H1 (cell line): ENCODE measurements at regions not wholly inside any gene's neighbourhood (a gene's known extent, or its start where the extent isn't known, plus 50 kb on each side); places are given as distances from the start of the nearest gene placed in this dataset.

ENCODE experiments used
- CTCF ChIA-PET: fragments of 300-600 bp; sonication (Branson Sonifier 250); formaldehyde crosslinking; loops from one replicate; lab custom pipeline; 2021; ENCODE audit not compliant: partially characterized antibody; lab: Charles Lee
- POLR2A ChIA-PET: fragments of 300-600 bp; sonication (Branson Sonifier 250); formaldehyde crosslinking; loops from one replicate; lab custom pipeline; 2021; ENCODE audit warnings: inconsistent platforms; ENCODE audit not compliant: partially characterized antibody; lab: Charles Lee
- DNase-seq, 2 experiments: peaks; one replicate each; pipeline versions ENCODE4 v3.0.0 to v3.0.0-alpha.2; 2010 to 2022; ENCODE audit warnings: low spot score in 2 of 2, low read depth in 1 of 2, mixed read lengths in 1 of 2
- FAIRE-seq: peaks from 2 replicates; lab custom pipeline; 2011; peaks lifted over from hg19 to GRCh38; lab: Jason Lieb, UNC
- H2AFZ ChIP-seq: 2 replicates; pipeline ENCODE4 v1.8.1; 2012; ENCODE audit warnings: low read length, inconsistent platforms
- H2AK5ac ChIP-seq: 2 replicates; pipeline ENCODE4 v1.6.1; 2013; ENCODE audit warnings: low read depth, low read length
- H2BK120ac ChIP-seq: replicated peaks from 2 replicates; pipeline ENCODE3; 2013; ENCODE audit warnings: low read depth, low read length, inconsistent platforms
- H2BK12ac ChIP-seq: 2 replicates; pipeline ENCODE4 v1.6.1; 2013; ENCODE audit warnings: low read depth, low read length
- H2BK15ac ChIP-seq: 2 replicates; pipeline ENCODE4 v1.6.1; 2013; ENCODE audit warnings: low read length
- H2BK20ac ChIP-seq: 2 replicates; pipeline ENCODE4 v1.6.1; 2013; ENCODE audit warnings: low read length
- H2BK5ac ChIP-seq: 2 replicates; pipeline ENCODE4 v1.6.1; 2013; ENCODE audit warnings: low read depth, low read length
- H3K14ac ChIP-seq: 2 replicates; pipeline ENCODE4 v1.6.1; 2013; ENCODE audit warnings: inconsistent platforms; ENCODE audit not compliant: insufficient read length
- H3K18ac ChIP-seq: 2 replicates; pipeline ENCODE4 v1.6.1; 2013; ENCODE audit warnings: low read length; ENCODE audit errors: extremely low read depth
- H3K23ac ChIP-seq: 2 replicates; pipeline ENCODE4 v1.6.1; 2013; ENCODE audit warnings: inconsistent platforms; ENCODE audit not compliant: insufficient read length
- H3K23me2 ChIP-seq: 2 replicates; pipeline ENCODE4 v1.6.1; 2013; ENCODE audit warnings: low read depth, low read length
- H3K27ac ChIP-seq: 2 replicates; pipeline ENCODE4 v1.6.1; 2011; ENCODE audit warnings: low read depth, low read length, inconsistent platforms
- H3K27me3 ChIP-seq, 4 experiments: replicated peaks in 1 of 4; 1 replicate in 1 of 4; 2 replicates in 3 of 4; pipeline versions ENCODE4 v1.6.1 to v1.8.1; 2011 to 2013; ENCODE audit warnings: low read length in 3 of 4, mild to moderate bottlenecking in 3 of 4, inconsistent platforms in 2 of 4, mixed read lengths in 2 of 4, moderate library complexity in 1 of 4; ENCODE audit not compliant: control insufficient read depth in 3 of 4, insufficient read depth in 3 of 4; ENCODE audit errors: extremely low read depth in 1 of 4
- H3K36me3 ChIP-seq, 4 experiments: 2 replicates each; pipeline versions ENCODE4 v1.6.1 to v1.8.1; 2011 to 2013; ENCODE audit warnings: mild to moderate bottlenecking in 4 of 4, low read length in 3 of 4, moderate library complexity in 2 of 4, control low read depth in 1 of 4, inconsistent platforms in 1 of 4; ENCODE audit not compliant: insufficient read depth in 4 of 4, control insufficient read depth in 2 of 4
- H3K4ac ChIP-seq: replicated peaks from 2 replicates; pipeline ENCODE3; 2013; ENCODE audit warnings: low read length, low read depth, mixed read lengths, inconsistent platforms; ENCODE audit not compliant: insufficient read length
- H3K4me1 ChIP-seq, 4 experiments: replicated peaks in 1 of 4; 1 replicate in 1 of 4; 2 replicates in 3 of 4; pipeline versions ENCODE4 v1.6.1 to v1.8.1; 2011 to 2013; ENCODE audit warnings: low read length in 3 of 4, inconsistent platforms in 2 of 4, mixed read lengths in 1 of 4; ENCODE audit not compliant: insufficient read depth in 4 of 4, control insufficient read depth in 3 of 4
- H3K4me2 ChIP-seq, 2 experiments: 2 replicates each; pipeline versions ENCODE4 v1.6.1 to v1.8.1; 2011 to 2013; ENCODE audit warnings: low read depth in 2 of 2, low read length in 2 of 2, control low read depth in 1 of 2, inconsistent platforms in 1 of 2, mild to moderate bottlenecking in 1 of 2; ENCODE audit not compliant: insufficient read depth in 1 of 2
- H3K4me3 ChIP-seq, 4 experiments: fragments of 200-600, 300-600 bp in 1 of 4; sonication (generic), shearing (Covaris generic), sonication (Bioruptor Twin) in 1 of 4; 2 replicates each; pipeline versions ENCODE4 v1.5.1 to v1.8.1; 2011 to 2016; ENCODE audit warnings: low read length in 4 of 4, low read depth in 3 of 4, control low read depth in 2 of 4, inconsistent platforms in 2 of 4, mild to moderate bottlenecking in 2 of 4, mixed read lengths in 1 of 4, moderate library complexity in 1 of 4; ENCODE audit not compliant: insufficient read depth in 2 of 4; ENCODE audit errors: extremely low read depth in 1 of 4
- H3K56ac ChIP-seq: replicated peaks from 2 replicates; pipeline ENCODE3; 2013; ENCODE audit warnings: low read depth, mild to moderate bottlenecking, mixed read lengths, low read length, inconsistent platforms; ENCODE audit not compliant: insufficient read length
- H3K79me1 ChIP-seq: 2 replicates; pipeline ENCODE4 v1.6.1; 2013; ENCODE audit warnings: low read depth, low read length, control low read depth
- H3K79me2 ChIP-seq, 2 experiments: 2 replicates each; pipeline versions ENCODE4 v1.6.1 to v1.8.1; 2012 to 2013; ENCODE audit warnings: low read length in 2 of 2, mild to moderate bottlenecking in 2 of 2, inconsistent platforms in 1 of 2; ENCODE audit not compliant: insufficient read depth in 2 of 2, control insufficient read depth in 1 of 2
- H3K9ac ChIP-seq, 4 experiments: replicated peaks in 1 of 4; 1 replicate in 1 of 4; 2 replicates in 3 of 4; pipeline versions ENCODE4 v1.6.1 to v1.8.1; 2011 to 2013; ENCODE audit warnings: low read depth in 3 of 4, low read length in 3 of 4, control low read depth in 2 of 4, mild to moderate bottlenecking in 2 of 4, moderate library complexity in 2 of 4, inconsistent platforms in 1 of 4; ENCODE audit errors: extremely low read depth in 1 of 4
- H3K9me3 ChIP-seq, 2 experiments: 2 replicates each; pipeline versions ENCODE4 v1.6.1 to v1.8.1; 2012 to 2013; ENCODE audit warnings: mild to moderate bottlenecking in 2 of 2, moderate library complexity in 2 of 2, control low read depth in 1 of 2, inconsistent platforms in 1 of 2, low read depth in 1 of 2, low read length in 1 of 2, mixed read lengths in 1 of 2; ENCODE audit not compliant: insufficient read depth in 2 of 2
- H4K20me1 ChIP-seq, 2 experiments: replicated peaks in 1 of 2; 2 replicates each; pipeline versions ENCODE3 to v1.8.1; 2011 to 2013; ENCODE audit warnings: inconsistent platforms in 2 of 2, low read length in 2 of 2, mild to moderate bottlenecking in 1 of 2; ENCODE audit not compliant: insufficient read depth in 2 of 2, control insufficient read depth in 1 of 2
- H4K5ac ChIP-seq: 2 replicates; pipeline ENCODE4 v1.6.1; 2013; ENCODE audit warnings: low read length, low read depth, mixed read lengths, inconsistent platforms; ENCODE audit not compliant: insufficient read length
- H4K8ac ChIP-seq: 2 replicates; pipeline ENCODE4 v1.8.0; 2013; ENCODE audit warnings: mild to moderate bottlenecking, moderate library complexity, low read length, inconsistent platforms; ENCODE audit not compliant: insufficient read depth; ENCODE audit errors: extremely low read depth
- H4K91ac ChIP-seq: replicated peaks from 2 replicates; pipeline ENCODE3; 2013; ENCODE audit warnings: low read length, mixed read lengths, inconsistent platforms; ENCODE audit not compliant: insufficient read length
- HDAC2 ChIP-seq, 2 experiments: fragments of 300-600 bp in 1 of 2; sonication (generic) in 1 of 2; IDR thresholded peaks; 2 replicates each; pipeline ENCODE4 v1.6.1; 2011 to 2012; ENCODE audit warnings: low read depth in 2 of 2, low read length in 2 of 2, mild to moderate bottlenecking in 2 of 2, moderate library complexity in 2 of 2, borderline replicate concordance in 1 of 2, inconsistent platforms in 1 of 2
- SIRT6 ChIP-seq: IDR thresholded peaks from one replicate; pipeline ENCODE4 v1.7.1; 2012; ENCODE audit warnings: low read length, inconsistent platforms
- SRF ChIP-seq: IDR thresholded peaks from 2 replicates; pipeline ENCODE4 v1.6.1; 2011; ENCODE audit warnings: mild to moderate bottlenecking, low read depth, low read length, moderate library complexity
- TAF1 ChIP-seq: IDR thresholded peaks from 2 replicates; pipeline ENCODE4 v1.6.1; 2011; ENCODE audit warnings: mild to moderate bottlenecking, low read depth, low read length
- TAF7 ChIP-seq: optimal IDR thresholded peaks from 2 replicates; pipeline ENCODE3; 2011; ENCODE audit warnings: low read depth, mild to moderate bottlenecking, inconsistent platforms, low read length, moderate library complexity, borderline replicate concordance
- WGBS, 2 experiments: shearing (Covaris generic) in 1 of 2; methylation state at CpG; one replicate each; pipeline versions ENCODE4 v1.1.6 to v1.1.7; 2013 to 2015; ENCODE audit warnings: low lambda C conversion rate in 2 of 2, mixed read lengths in 2 of 2, inconsistent platforms in 1 of 2, low coverage in 1 of 2, missing lambda C conversion rate in 1 of 2; ENCODE audit not compliant: insufficient replicate concordance in 2 of 2, insufficient coverage in 1 of 2, insufficient read length in 1 of 2; ENCODE audit errors: extremely low coverage in 1 of 2, missing lambda C conversion rate in 1 of 2; 5-methylcytosine and 5-hydroxymethylcytosine counted together

- H3K79me1 ChIP-seq, result no peaks in the 10 kb centered on the region
- FAIRE-seq (no peak), DNase-seq (no peak)
- H3K4me3 ChIP-seq, result no peak overlapping the region
- no peak overlapping the region for H3K27ac ChIP-seq
- TF ChIP-seq TAF7, result no peak
- TF ChIP-seq SRF, result no peak
- TF ChIP-seq SIRT6, result no peak
- TF ChIP-seq TAF1, result no peak
- TF ChIP-seq HDAC2 (IDR thresholded peaks at IDR 0.05; ENCODE audit: borderline replicate concordance in 1 of 2, low read depth in 2 of 2, low read length in 2 of 2), result no peak
- no peak overlapping the region for H3K23ac ChIP-seq
- no peak overlapping the region for H4K8ac ChIP-seq
- H2AFZ ChIP-seq, result no peak overlapping the region
- no peak overlapping the region for H2BK5ac ChIP-seq
- H2BK12ac ChIP-seq, result no peak overlapping the region
- H3K36me3 ChIP-seq, result no peaks in the 10 kb centered on the region
- no peak overlapping the region for H4K91ac ChIP-seq
- no peaks in the 10 kb centered on the region for H3K9me3 ChIP-seq
- no peak overlapping the region for H3K4ac ChIP-seq
- no peak overlapping the region for H3K9ac ChIP-seq
- H3K27me3 ChIP-seq, result no peaks in the 10 kb centered on the region
- 92% methylated on average over 2 of the region's 2 CpGs; no CpG with 5 or more reads in 1 of the 2 experiments for WGBS, 2 experiments
- POLR2A ChIA-PET, result no interaction called here
- no peaks in the 10 kb centered on the region for H3K79me2 ChIP-seq
- H2BK15ac ChIP-seq, result no peak overlapping the region
- no peak overlapping the region for H2BK120ac ChIP-seq
- no peaks in the 10 kb centered on the region for H3K4me1 ChIP-seq
- H2BK20ac ChIP-seq, result no peak overlapping the region
- H3K4me2 ChIP-seq, result no peak overlapping the region
- no peak overlapping the region for H2AK5ac ChIP-seq
- no peaks in the 10 kb centered on the region for H3K23me2 ChIP-seq
- CTCF ChIA-PET, result no interaction called here
- no peaks in the 10 kb centered on the region for H4K20me1 ChIP-seq
- no peak overlapping the region for H3K14ac ChIP-seq
- H4K5ac ChIP-seq, result no peak overlapping the region
- no peak overlapping the region for H3K56ac ChIP-seq
- no peak overlapping the region for H3K18ac ChIP-seq
These were observed 466.3 kb upstream of the SETBP1 start for GRCh38 chr18:44214396-44214795.
